HG03280 (cell line): ENCODE measurements at regions not wholly inside any gene's neighbourhood (a gene's known extent, or its start where the extent isn't known, plus 50 kb on each side); places are given as distances from the start of the nearest gene placed in this dataset.

ENCODE experiments used
- ATAC-seq: cut with Tn5 transposase; IDR thresholded peaks from one replicate; pipeline ENCODE4 v1.9.1; 2021; ENCODE audit warnings: mild to moderate bottlenecking, moderate library complexity; ENCODE audit not compliant: unreplicated experiment

DNA sequence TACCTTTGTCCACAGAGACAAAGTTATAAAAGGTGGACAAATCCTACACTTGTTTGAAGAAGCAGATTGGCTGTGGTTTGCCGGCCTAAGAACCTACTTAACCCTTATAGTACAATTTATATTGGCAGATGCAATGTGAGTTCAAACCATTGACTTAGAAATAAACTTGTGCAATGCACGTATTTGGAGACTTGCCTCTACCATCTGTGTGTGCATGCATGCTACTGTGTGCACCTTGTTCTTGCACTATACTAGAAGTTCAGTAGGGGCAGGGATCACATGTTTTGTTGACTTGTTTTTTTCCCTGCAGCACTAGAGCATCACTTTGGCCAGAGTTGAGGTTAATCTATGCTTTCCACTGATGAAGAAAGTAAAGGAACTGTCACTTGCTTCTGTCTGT lies 163.1 kb upstream of the SERP2 start:
- no peak for ATAC-seq

DNA sequence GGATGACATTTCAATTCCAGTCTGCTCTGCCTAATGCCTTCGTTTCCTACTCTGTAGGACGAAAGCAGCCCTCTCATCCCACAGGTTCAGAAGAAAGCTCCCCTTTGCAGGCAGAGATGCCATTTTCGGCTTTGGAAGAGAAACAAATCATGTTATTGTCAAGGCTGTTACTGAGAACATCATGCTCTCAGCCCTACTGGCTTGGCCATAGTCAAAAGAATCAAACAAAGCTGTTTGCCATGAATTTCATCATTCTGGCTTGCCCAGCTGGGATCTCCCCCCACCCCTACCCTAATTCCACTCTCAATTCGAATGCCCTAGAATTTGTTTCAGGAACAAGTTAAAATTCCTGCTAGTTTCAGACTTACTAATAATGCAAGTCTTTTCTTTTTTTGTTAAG lies 162.3 kb upstream of the SERP2 start:
- ATAC-seq: no peak

DNA sequence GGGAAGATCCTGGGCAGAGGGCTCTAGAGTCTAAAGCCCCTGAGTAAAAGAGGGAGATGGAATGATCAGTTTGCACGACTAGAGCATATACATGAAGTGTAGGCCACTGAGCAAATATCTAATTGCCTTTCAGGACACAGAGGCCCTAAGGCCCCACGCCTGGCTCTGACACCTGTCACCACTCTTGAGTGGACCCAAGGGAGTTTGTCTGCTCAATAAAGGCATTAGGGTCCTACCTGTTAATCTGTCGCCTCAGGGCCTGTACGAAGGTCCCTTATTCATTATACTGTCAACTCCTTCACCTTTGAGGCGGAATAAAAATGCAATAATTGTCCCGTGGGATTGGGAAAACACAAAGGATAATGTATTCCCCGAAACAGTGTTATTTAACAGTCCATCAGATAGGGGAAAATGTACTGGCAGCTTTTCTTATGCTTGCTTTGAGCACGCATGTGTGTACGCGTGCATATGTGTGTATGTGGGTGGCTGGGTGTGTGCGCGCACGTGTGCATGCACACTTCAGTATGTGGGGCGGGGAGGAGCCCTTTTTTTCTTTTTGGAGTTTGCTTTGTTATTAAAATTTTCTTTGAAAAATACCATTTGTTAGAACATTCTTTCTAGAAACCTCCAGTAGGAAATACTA lies 161.8 kb upstream of the SERP2 start:
- no peak for ATAC-seq

DNA sequence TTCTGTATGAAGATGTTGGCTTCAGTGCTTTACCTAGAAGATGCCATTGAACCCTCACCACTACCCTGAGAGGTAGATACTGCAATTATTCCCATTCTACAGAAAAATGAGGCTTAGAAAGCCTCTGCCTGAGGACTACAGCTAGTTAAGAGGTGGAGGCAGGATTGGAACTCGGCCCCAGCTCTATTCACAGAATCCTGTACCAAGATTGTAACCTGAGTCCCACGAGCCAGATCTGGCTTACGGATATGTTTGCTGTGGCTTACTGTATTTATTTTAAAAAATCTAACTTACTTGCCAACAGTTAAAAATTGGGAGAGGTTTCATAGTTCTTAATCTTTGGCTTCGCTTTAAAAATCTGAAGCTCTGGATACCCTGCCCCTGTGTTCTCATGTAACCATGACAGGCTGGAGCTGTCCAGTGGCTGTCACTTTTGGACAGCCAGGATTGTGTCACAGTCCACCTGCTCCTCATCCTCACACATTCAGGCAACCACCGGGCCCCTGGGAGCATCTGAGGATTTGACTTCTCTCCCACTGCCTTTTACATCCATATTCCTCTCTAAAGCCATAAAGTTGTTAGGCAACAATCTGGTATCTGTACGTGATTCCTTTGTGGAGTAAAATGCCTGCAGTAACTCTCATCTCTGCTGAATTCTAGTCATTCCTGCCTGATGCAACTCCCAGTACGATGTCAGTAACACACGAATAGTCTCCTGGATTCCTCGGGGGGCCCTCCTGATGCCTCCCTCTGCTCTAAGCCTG lies 160.8 kb upstream of the SERP2 start:
- no peak for ATAC-seq

DNA sequence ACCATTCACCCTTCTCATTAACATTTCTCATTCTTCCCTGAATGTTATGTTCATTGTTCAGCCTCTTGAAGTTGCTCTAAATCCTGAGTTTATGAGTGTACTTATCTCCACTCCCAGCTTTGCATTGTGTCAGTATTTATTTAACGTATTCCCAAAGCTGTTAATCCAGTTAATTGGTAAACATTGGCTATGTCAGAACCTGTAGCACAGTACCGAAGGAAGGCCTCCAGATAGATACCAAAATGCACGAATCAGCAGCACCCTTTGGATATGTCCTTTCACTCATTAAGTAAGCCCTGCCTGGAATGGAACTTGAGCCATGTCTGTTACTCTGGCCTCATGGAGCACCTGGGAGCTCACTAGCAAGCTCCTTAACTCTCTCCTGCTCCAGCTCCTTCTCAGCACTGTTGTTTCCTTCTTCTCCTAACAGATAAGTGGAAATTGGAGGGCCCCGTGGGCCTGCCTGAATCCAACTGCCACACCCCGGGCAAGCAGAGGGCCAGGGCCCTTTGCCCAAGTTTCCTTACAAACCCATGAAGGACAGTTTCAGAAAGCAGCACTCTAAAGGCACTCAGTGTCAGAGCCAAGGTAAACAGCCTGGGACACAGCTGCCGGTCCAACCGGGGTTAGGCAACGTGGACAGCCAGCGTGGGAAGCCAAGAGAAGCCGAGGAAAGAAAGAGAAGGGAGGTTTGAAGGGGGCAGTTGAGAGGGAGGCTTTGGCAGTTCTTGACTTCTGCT lies 155.0 kb upstream of the SERP2 start:
- ATAC-seq: no peak

DNA sequence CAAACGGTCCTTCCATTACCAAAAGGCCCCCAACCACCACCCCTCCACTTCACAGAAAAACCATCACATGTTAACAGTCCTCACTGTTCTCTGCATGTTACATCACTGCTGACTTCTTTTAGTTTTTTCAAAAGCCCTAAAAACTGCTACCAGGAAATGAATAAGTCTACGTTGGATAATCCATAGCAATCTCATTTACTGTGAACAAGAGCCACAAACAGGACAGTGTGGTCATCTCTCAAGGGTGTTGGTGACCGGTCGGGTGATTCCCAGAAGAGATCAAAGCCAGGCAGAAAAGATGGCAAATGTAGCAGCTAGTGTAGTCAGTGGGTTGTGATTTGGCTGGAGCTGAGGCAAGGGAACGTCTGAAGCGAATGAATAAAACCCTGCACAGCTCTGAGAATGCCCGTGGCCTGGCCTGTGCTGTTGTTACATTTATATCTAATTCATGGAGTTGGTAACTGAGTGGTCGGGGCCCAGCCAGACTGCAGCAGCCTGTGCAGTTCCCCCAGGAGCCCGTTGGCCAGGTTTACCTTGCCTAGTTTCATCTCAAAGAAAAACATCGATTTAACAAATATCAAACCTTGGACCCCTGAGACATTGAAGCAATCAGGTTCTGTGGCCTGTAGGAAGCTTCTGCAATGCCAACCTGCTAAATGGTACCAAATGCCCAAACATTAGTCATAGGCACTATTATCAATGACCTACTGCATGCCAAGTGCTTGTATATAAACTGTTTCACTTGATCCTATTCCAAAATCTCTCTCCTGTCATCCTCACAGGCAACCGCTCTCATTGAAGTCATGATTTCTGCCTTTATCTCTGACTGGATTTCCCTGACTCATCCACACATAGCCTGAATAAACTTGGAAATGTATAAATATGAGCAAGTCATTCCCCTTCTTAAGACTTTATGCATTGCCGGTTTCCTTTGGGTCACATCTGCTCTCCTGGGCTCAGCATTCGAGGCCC lies 153.8 kb upstream of the SERP2 start:
- ATAC-seq: no peak

DNA sequence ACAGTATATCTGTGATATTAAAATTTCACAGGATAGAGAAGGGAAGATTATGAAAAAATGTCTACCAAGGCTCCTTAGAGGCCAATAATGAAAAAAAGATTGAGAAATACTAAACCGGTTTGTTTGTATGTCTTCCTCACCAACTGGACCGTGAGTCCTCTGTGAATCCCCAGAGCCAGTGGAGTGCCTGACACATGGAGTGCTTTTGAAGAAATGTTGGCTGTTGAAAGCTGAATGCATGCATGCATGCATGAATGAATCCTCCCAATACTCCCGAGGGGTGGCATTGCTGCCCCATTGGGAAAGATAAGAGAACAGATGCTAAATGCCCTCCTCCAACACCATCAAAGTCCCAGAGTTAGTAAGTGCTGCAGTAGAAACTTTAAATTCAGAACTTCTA lies 152.7 kb upstream of the SERP2 start:
- ATAC-seq: no peak

DNA sequence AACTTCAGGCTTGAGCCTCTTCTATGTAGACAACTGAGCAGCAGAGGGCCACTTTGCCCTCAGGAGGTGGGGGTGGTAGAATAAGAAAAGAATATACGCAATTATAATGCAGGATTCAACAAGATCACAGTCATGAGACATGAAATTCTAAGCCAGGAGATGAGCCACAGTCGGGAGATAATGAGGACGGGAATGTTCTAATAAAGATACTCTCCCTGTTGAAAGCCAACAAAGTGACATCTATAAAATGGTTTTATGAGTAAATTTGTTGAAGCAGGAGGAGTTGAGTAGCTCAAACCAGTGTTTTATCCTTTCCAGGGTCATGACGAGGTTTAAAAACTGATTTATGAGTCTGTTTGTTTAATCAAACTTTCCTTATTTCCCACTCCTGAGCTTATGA lies 152.0 kb upstream of the SERP2 start:
- ATAC-seq: no peak

DNA sequence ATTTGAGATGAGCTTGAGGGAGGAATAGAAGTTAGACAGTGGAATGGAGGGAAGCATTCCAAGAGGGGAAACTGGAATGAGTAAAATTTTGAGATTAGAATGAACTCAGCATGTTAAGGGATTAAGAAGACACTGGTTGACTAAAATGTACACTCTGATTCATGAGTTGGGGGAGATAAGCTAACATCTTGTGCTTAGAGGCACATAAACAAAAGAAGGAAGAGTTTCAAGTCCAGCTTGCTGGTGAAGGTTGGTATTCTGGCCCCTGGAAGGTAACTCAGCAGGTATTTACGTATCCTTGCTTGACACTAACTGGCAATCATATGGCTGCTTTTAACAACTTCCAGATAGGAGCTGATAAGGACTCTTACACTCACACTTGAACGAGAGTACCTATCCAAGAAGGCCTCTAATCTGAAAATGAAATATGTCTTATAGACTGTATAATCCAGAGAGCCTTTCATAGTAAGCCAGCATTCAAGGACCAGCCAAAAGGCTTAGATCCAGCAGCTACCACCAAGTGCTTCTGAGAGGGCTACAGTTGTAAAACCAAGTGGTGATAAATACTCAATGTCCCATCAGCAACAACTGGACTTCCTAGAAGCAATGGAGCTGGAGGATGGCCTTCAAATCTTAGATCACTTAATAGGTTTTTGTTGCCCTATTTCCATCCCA lies 149.7 kb upstream of the SERP2 start:
- ATAC-seq: no peak

DNA sequence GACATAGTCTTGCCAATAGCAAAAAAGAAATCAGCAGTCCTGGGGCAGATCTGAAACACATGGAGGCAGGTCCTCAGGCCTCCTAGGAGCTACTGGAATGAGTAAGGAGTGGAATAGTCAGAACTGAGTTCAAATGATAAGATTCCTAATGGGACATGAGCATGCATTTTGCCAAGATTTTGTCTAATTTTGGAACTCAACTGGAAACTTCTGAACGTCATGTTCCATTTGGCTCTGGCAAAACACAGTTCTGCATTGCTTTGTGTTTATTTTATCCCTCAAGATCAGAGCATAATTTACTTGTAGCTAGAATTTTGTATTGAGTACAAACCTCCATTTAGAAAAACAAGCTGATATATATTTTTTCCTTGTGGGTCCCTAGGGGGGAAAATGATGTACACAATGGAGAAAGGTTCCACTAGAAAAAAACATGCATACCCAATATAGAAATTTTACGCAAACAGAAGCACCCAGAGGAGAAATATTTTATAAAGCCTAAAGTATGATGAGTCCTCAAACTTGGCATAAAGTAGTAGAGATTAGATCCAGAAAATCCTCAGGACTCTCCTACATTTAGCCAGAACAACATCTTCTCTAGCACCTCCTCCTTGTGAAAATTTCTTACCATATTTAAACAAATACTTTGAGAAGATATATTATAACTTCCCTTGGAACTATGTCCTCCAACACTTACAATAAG lies 149.0 kb upstream of the SERP2 start:
- no peak for ATAC-seq

DNA sequence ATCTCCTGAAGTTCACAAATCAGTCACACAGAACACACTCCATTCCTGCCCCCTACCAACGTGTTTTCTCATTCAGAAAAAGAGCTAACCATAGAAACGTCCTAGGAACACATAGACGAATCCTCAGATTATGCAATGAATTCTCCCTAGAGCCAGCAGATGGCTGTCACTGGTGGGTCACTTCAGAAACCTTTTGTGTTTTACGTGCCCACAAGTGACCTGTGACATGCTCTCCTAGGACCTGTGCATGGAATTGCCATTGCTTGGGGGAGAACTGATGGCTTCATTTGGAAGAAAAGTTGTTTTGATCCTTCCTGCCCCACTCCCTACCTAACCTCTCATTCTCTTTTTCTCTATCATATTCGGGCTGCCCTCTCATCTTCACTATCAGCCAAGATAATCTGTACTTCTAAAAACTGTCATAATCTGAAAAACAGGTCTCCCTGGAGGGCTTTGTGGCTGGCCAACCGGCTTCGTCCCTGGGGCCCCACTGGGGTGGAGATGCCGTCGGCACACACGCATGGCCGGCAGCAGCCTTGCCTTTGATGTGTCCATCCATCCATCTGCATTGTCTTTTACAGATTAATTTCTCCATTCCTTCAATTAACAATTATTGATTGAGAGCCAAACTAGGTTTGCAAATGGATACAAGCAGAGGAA lies 144.1 kb upstream of the SERP2 start:
- no peak for ATAC-seq

DNA sequence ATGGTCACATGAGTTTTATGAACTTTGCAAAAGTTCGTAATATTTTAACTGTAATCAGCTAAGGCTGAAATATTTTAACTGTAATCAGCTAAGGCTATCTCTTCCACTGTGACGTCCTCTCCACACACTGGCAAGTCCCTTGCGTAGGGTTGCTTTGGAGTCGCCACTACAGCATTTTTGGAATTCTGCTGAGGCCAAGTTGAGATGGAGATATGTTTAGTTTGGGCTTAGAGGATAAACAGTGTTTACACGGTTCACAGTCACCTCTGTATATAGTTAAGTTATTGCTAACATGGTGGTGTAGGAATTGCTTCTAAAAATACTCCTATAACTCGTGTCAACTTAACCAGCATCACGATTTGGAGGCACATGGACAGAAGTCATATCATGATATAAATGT lies 143.6 kb upstream of the SERP2 start:
- ATAC-seq: no peak

DNA sequence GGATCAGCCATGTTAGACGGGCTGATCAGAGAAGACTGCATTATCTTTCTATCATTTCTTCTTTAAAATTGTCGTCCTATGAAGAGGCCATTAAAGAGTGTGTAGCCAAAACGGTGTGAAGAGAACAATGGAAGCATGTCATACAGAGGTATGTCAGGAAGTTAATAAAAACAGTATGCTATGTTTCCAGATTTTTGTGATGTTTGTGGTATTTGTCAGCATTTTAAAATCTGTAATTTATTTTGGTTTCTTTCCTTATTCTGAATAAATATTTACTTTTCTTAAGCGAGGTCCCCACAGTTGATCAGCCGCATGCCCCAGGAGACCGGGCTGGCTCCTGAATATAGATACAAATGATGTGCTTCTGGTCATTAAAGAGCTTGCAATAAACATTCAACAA lies 142.9 kb upstream of the SERP2 start:
- ATAC-seq: no peak

DNA sequence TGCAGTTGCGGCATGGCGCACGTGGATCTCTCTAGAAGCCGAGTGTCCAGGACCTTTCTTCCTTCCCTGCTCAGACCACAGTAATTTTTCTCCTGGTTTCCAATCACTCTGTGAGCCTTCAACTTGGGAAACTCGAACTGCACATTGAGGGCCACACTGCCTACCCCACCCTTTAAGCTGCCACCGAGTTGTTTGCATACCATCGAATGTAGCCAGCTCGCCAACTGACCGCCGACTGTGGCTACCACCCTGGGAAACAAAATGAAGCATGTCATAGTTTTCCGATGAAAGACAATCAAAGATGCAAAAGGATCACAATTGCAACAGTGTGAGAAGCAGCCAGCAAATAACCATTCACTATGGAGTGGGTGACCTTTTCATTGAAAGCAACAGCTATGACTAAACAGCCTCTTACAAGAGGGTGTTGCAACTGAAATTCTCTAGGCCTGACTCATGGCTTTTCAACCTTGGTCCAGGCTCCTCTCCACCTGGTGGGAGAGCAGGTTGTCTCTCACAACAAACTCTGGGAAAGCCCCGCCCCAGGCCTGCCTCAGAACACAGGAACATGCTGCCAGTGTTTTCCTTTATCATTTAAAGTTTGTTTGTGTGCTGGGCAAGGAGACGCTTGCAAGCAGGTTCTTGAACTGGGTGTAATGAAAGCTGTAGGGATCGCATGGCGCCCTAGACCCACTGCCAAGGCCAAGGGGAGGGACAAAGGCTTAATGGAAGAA lies 141.7 kb upstream of the SERP2 start:
- no peak for ATAC-seq

DNA sequence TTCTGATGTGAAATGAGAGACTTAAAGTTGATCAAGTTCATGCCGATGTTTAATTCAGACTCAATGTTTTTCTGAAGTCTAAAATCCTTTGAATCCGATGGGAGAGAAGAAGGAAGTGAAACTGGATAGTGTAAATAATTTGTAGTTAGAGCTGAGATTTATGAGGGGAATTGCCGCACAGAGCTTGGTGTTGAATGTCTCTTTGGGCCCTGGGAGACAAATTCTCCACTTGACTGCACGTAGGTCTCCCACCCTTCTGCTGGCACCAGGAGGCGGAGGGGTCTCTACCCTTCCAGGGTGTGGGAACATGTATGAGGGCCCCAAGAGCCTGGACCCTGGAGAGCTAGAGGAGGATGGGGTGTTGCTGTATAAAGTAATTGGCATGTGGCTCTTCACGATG lies 140.8 kb upstream of the SERP2 start:
- no peak for ATAC-seq

DNA sequence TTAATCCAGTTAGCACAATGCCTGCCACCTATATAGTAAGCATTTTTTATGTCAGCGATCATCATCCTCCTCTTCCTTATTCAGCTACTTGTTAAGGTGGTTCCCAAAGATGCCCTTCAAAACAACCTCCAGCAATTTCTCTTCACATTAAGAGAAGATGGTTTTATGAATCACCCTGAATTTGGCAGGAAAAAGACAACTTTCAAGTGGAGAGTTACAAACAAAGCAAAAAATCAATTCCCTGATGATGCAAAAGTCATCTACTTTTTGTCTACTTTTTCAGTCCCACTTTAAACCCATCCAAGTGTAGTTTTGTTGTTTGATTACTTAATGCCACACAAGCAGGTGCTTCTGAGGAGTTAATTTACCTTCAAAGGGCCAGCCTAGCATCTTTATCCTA lies 139.1 kb upstream of the SERP2 start:
- no peak for ATAC-seq

DNA sequence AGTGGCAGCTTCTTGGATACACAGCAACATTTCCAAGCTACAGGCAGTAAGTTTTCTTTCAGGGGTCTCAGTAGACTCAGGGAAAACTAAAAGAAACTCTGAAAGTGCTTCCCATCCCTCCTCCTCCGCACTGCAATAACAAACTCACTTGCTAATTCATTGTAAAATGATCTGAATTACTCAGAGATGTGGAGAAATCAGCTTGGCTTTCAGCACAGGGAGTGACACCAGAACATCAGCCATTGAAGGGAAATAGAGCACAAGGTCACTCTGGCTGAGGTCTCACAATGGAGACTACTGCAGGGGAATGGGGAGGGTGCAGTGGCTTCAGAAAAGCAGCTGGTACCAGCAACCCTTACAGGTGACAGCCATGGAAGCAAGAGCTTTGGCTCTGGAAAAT lies 137.3 kb upstream of the SERP2 start:
- no peak for ATAC-seq

DNA sequence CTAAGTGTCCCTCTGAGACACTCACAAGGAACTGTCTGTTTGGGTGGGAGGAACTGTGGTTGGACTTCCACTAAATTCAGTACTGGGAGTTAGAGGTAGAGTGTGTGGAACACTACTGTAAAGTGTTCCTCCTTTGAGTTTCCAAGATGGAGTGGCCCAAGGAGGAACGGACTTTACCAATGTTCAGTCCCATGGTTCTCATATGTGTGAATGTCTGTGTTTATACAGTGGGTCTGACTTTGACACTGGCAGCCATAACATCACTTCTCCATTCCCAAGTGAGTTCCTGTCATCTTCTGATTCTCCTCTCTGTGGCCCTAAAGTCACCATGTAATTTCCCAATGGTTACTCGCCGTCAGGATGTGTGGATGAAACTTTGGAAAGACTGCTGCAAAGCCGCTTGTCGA lies 136.8 kb upstream of the SERP2 start:
- no peak for ATAC-seq
